SU-DHL-6 (cell line): ENCODE measurements at regions not wholly inside any gene's neighbourhood (a gene's known extent, or its start where the extent isn't known, plus 50 kb on each side); places are given as distances from the start of the nearest gene placed in this dataset.

ENCODE experiments used
- CTCF ChIP-seq: fragments of 200-600 bp; sonication (generic); IDR thresholded peaks from one replicate; pipeline ENCODE4 v1.5.1; 2017; ENCODE audit warnings: antibody characterized with exemption, mild to moderate bottlenecking, low read length, moderate library complexity; ENCODE audit not compliant: insufficient read depth, poor library complexity, severe bottlenecking
- EZH2phosphoT487 ChIP-seq: fragments of 200-600 bp; sonication (generic), shearing (Covaris generic); conservative IDR thresholded peaks from 2 replicates; pipeline ENCODE4 v1.6.1; 2018; ENCODE audit warnings: mild to moderate bottlenecking, antibody characterized with exemption, low read length, moderate library complexity, mixed read lengths

DNA sequence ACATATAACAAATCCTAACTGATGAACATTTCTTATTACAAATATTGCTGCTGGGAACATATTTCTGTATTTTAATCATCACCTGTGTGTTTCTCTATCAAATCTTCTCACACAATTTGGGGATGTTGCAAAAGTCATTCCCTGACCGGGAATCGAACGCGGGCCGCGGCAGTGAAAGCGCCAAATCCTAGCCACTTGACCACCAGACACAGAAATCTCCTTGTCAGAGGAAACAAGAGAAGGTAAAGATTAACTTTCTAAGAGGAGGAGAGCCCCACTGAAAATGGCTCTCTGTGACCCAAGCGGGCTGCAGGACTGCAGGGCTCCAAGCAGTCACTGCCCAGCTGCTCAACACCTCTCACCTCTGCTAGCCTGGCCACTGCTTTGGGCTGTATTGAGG is 304.9 kb downstream of the FAM72C start:
- TF ChIP-seq CTCF (no peak), EZH2phosphoT487 (no peak)
